Glutamatergic neuron (in vitro differentiated cells): ENCODE measurements at regions not wholly inside any gene's neighbourhood (a gene's known extent, or its start where the extent isn't known, plus 50 kb on each side); places are given as distances from the start of the nearest gene placed in this dataset.

Experiments used
- DNase-seq: peaks from one replicate; pipeline ENCODE4 v3.0.0; 2022
- H3K27ac Mint-ChIP-seq: one replicate; pipeline ENCODE4 v1.8.0; 2020; ENCODE audit warnings: mild to moderate bottlenecking, mixed read lengths, inconsistent platforms; ENCODE audit not compliant: unreplicated experiment
- H3K27me3 Mint-ChIP-seq: one replicate; pipeline ENCODE4 v1.8.0; 2020; ENCODE audit warnings: mild to moderate bottlenecking, moderate library complexity, mixed read lengths, inconsistent platforms; ENCODE audit not compliant: unreplicated experiment
- H3K36me3 Mint-ChIP-seq: one replicate; pipeline ENCODE4 v1.8.0; 2020; ENCODE audit warnings: mild to moderate bottlenecking, mixed read lengths, inconsistent platforms; ENCODE audit not compliant: unreplicated experiment
- H3K4me1 Mint-ChIP-seq: one replicate; pipeline ENCODE4 v1.8.0; 2020; ENCODE audit warnings: mild to moderate bottlenecking, low read depth, mixed read lengths, inconsistent platforms; ENCODE audit not compliant: unreplicated experiment
- H3K4me3 Mint-ChIP-seq: one replicate; pipeline ENCODE4 v1.8.0; 2020; ENCODE audit warnings: mild to moderate bottlenecking, mixed read lengths, inconsistent platforms; ENCODE audit not compliant: unreplicated experiment
- H3K9me3 Mint-ChIP-seq: one replicate; pipeline ENCODE4 v1.8.0; 2020; ENCODE audit warnings: mild to moderate bottlenecking, moderate library complexity, mixed read lengths, inconsistent platforms; ENCODE audit not compliant: unreplicated experiment
- CTCF ChIP-seq: fragments of 200-600 bp; sonication (generic); IDR thresholded peaks from one replicate; pipeline ENCODE4 v1.5.0; 2021; ENCODE audit not compliant: partially characterized antibody, unreplicated experiment

- Mint-ChIP-seq H3K4me3 (no peak overlapping the region), H3K9me3 (peaks cover 4% of the 10 kb centered on the region), H3K36me3 (peaks cover 6% of the 10 kb centered on the region), H3K27ac (no peak overlapping the region), H3K27me3 (no peaks in the 10 kb centered on the region), H3K4me1 (no peaks in the 10 kb centered on the region)
- TF ChIP-seq CTCF: no peak
- DNase-seq: no peak
Observed at GRCh38 chr16:26701243-26701886, 365.4 kb upstream of the C16orf82 start.

- Mint-ChIP-seq H3K36me3 (no peaks in the 10 kb centered on the region), H3K27me3 (no peaks in the 10 kb centered on the region), H3K4me1 (no peaks in the 10 kb centered on the region), H3K9me3 (peaks cover 9% of the 10 kb centered on the region), H3K27ac (no peak overlapping the region), H3K4me3 (no peak overlapping the region)
- DNase-seq: no peak
- no peak for TF ChIP-seq CTCF
Observed at GRCh38 chr16:26705346-26705745, 361.4 kb upstream of the C16orf82 start.

DNA sequence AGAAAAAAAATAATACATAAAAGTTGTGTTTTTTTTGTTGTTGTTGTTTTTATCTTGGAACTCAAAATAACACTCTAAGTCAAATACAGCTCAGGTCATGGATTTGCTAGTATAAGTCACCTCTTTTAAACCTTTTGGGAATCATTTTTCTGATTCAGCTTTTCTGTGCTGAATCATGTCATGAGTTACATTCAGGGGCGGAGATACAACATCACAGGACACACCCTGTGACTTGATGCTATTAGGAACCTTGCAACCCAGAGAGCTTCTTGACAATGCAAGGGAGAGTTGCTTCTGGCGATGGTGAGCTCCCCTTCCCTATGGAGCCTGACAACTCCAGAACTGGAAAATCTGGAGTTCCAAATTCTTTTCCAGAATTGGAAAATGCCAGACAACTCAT, 358.3 kb upstream of the C16orf82 start:
- Mint-ChIP-seq H3K27ac (no peak overlapping the region), H3K27me3 (peaks cover 2% of the 10 kb centered on the region), H3K4me3 (no peak overlapping the region), H3K4me1 (no peaks in the 10 kb centered on the region), H3K36me3 (no peaks in the 10 kb centered on the region), H3K9me3 (peaks cover 10% of the 10 kb centered on the region)
- TF ChIP-seq CTCF: no peak
- no peak for DNase-seq

DNA sequence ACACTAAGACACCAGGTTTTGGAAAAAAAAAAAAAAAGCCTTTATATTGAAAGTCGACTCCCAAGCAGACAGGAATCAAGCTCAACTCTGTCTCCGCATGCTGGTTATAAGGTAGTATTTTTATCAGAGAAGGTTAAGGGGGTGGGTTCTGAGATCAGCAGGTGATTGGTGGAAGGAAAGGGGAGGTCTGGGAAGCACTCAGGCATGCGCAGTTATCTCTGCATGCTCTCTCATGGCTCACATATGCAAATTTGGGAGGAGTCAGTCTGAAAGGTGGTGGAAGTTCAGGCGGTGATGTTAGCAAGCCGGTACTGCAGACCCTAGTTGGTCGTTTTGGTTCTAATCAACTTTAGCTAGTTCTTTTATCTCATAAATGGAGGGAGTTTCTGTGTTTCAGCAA, 357.6 kb upstream of the C16orf82 start:
- Mint-ChIP-seq H3K9me3 (peaks cover 10% of the 10 kb centered on the region), H3K4me3 (no peak overlapping the region), H3K27me3 (peaks cover 2% of the 10 kb centered on the region), H3K4me1 (no peaks in the 10 kb centered on the region), H3K27ac (no peak overlapping the region), H3K36me3 (no peaks in the 10 kb centered on the region)
- DNase-seq: no peak
- no peak for TF ChIP-seq CTCF

DNA sequence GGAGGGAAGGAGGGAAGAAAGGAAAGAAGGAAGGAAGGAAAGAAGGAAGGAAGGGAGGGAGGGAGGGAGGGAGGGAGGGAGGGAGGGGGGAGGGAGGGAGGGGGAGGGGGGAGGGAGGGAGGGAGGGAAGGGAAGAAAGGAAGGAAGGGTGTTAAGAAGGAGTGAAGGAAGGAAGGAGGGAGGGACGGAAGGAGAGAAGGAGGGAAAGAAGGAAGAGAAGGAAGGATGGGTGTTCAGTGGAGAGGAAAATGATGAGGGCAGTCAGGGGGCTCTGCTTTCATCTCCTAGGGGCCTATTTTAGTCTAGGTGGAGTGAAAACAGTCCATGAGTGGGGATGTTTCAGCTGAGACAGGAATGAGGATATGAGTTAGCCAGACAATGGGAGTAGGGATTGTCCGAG, 357.0 kb upstream of the C16orf82 start:
- Mint-ChIP-seq H3K36me3 (no peaks in the 10 kb centered on the region), H3K9me3 (peaks cover 9% of the 10 kb centered on the region), H3K4me1 (no peaks in the 10 kb centered on the region), H3K27ac (no peak overlapping the region), H3K4me3 (no peak overlapping the region), H3K27me3 (peaks cover 2% of the 10 kb centered on the region)
- TF ChIP-seq CTCF: no peak
- DNase-seq: no peak
